ENCODE measurements at regions not wholly inside any gene's neighbourhood (a gene's known extent, or its start where the extent isn't known, plus 50 kb on each side); places are given as distances from the start of the nearest gene placed in this dataset.

GRCh38 chr16:79302731-79303130, 297.8 kb downstream of the MAF start:
- TF ChIP-seq ZFX (IDR thresholded peaks at IDR 0.05): no peak
- TF ChIP-seq, protein P1, sequence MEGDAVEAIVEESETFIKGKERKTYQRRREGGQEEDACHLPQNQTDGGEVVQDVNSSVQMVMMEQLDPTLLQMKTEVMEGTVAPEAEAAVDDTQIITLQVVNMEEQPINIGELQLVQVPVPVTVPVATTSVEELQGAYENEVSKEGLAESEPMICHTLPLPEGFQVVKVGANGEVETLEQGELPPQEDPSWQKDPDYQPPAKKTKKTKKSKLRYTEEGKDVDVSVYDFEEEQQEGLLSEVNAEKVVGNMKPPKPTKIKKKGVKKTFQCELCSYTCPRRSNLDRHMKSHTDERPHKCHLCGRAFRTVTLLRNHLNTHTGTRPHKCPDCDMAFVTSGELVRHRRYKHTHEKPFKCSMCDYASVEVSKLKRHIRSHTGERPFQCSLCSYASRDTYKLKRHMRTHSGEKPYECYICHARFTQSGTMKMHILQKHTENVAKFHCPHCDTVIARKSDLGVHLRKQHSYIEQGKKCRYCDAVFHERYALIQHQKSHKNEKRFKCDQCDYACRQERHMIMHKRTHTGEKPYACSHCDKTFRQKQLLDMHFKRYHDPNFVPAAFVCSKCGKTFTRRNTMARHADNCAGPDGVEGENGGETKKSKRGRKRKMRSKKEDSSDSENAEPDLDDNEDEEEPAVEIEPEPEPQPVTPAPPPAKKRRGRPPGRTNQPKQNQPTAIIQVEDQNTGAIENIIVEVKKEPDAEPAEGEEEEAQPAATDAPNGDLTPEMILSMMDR (IDR thresholded peaks at IDR 0.05 in 2 of 3, conservative IDR thresholded peaks at IDR 0.05 in 1 of 3; ENCODE audit: borderline replicate concordance in 1 of 3, insufficient read depth in 1 of 3, low read depth in 2 of 3, low read length in 2 of 3): no peak
- no peak for TF ChIP-seq EZH2 (IDR thresholded peaks at IDR 0.05)
- no peak for TF ChIP-seq POLR2A (IDR thresholded peaks at IDR 0.05; ENCODE audit: borderline replicate concordance, extremely low read depth, insufficient read depth, insufficient read length)
- no peak for TF ChIP-seq POLR2AphosphoS5 (IDR thresholded peaks at IDR 0.05; ENCODE audit: low read depth, low read length)
- TF ChIP-seq CEBPB (IDR thresholded peaks at IDR 0.05; ENCODE audit: low read depth): no peak
- no peak for TF ChIP-seq SP1 (IDR thresholded peaks at IDR 0.05; ENCODE audit: low read depth)
- no peak for TF ChIP-seq YY1 (IDR thresholded peaks at IDR 0.05; ENCODE audit: extremely low read depth, insufficient replicate concordance, low read depth, low read length)
- TF ChIP-seq ELF1 (IDR thresholded peaks at IDR 0.05; ENCODE audit: borderline replicate concordance, low read depth): no peak
- TF ChIP-seq RAD21 (IDR thresholded peaks at IDR 0.05; ENCODE audit: low read depth): no peak
- TF ChIP-seq EGR1 (IDR thresholded peaks at IDR 0.05; ENCODE audit: low read depth): no peak
- TF ChIP-seq, protein P2, sequence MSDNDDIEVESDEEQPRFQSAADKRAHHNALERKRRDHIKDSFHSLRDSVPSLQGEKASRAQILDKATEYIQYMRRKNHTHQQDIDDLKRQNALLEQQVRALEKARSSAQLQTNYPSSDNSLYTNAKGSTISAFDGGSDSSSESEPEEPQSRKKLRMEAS (IDR thresholded peaks at IDR 0.05): no peak
